CD4-positive, alpha-beta T cell treated with Interleukin-6 for 4 hours (primary cell): ENCODE measurements at regions not wholly inside any gene's neighbourhood (a gene's known extent, or its start where the extent isn't known, plus 50 kb on each side); places are given as distances from the start of the nearest gene placed in this dataset.

Experiments used
- DNase-seq: peaks from one replicate; pipeline ENCODE4 v3.0.0-alpha.2; 2020; ENCODE audit warnings: mixed read lengths

DNA sequence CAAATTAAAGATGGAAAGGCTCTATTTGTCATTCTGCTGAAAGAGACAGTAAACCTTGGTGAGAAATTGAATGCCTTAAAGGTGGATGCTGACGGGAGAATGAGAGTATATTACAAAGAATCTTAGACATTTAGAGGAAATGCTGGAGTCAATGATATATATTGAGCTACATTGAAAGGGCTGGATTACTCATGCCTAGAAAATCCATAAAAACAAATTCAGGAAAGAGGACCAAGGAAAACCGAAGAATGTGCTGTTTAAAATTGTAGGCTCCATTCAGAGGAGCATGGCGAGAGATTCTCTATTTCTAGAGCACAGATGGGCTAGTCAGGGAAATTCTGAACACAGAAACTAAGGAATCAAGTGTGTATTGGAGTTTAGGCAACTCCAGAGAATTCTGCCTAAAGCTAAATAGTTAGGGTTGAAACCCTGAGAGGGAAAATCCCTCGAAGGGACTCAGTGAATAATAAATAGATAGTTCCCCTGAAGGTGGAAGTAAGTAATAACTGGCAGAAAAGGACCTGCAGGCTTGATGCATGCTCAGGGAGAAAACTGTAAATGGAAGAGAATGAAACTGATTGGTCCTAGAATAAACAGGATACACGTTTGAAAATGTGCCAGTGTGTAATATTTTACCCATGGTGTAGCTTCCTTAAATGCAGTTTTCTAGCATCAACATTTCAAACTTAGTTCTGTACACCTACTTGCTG, 1532.4 kb upstream of the TENM3 start:
- DNase-seq, result no peak

GRCh38 chr4:180717451-180718033, 1525.7 kb upstream of the TENM3 start:
- DNase-seq, result no peak

- DNase-seq, result no peak
These were observed 1521.8 kb upstream of the TENM3 start for GRCh38 chr4:180721356-180721755.

DNA sequence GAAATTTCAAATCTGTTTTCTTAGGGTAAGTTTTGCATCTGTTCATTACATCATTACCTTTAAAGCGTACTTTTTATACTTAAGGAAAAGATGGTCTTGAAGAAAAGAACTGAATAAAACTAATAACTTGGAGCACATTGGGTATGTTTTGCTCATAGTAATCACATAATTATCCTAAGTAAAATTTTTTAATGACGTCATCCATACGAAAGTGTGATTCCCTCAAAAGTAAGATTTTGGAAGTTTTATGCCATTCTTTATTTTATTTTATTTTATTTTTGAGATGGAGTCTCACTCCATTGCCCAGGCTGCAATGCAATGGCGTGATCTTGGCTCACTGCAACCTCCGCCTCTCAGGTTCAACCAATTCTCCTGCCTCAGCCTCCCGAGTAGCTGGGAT, 1516.6 kb upstream of the TENM3 start:
- DNase-seq, result no peak

- no peak for DNase-seq
These were observed 1515.7 kb upstream of the TENM3 start for GRCh38 chr4:180727478-180727877.

- DNase-seq, result no peak
These were observed 1508.3 kb upstream of the TENM3 start for GRCh38 chr4:180734753-180735432.

- no peak for DNase-seq
These were observed 1501.5 kb upstream of the TENM3 start for GRCh38 chr4:180741703-180742102.

DNA sequence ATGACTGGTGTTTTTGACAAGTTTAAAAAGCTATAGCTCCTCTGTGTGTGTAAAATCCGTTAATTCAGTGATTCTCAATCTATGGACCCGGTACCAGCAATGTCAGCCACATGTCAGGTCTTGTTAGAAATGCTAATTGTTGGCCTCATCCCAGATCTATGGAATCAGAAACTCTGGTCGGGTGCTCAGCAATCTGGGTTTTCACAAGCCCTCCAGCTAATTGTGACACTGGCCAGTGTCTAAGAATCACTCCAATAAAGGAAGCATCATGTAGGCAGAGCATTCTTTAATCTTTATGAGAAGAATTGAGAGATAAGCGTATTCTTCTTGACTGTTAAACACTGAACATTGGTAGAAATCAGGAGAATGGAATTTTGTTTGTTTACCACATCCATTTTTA, 1498.2 kb upstream of the TENM3 start:
- DNase-seq, result no peak

DNA sequence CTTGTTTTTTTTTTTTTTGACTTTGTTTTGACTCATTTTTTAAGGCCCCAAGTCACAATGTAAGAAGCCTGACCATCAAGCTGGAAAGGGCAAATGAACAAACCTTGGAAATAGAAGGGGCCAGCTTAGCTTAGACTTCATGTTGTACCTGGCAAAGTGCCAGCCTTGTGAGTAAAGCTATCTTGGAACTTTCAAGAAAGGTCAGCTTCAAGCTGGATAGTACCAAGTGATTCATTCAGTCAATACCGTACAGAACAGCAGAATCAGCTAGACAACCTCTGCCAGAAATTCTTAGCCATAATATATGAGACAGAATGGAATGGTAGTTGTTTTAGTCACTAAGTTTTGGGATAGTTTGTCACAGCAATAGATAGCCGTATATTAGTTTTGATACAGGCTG, 1492.2 kb upstream of the TENM3 start:
- no peak for DNase-seq

DNA sequence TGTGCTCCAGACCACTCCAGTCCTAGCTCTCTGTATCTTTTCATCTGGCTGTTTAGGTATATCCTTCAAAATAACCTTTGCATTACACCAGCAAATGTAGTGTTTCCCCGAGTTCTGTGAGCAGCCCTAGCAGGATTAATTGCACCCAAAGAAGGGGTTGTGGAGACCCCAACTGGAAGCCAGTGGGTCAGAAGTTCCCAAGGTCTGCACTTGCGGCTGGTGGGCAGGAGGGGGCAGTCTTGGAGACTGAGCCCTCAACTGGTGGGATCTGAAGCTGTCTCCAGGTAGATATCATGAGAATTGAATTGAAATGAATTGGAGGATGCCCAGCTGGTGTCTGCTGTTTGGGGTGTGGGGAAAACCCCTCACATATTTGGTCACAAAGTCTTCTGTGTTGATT, 1485.3 kb upstream of the TENM3 start:
- DNase-seq, result no peak

DNA sequence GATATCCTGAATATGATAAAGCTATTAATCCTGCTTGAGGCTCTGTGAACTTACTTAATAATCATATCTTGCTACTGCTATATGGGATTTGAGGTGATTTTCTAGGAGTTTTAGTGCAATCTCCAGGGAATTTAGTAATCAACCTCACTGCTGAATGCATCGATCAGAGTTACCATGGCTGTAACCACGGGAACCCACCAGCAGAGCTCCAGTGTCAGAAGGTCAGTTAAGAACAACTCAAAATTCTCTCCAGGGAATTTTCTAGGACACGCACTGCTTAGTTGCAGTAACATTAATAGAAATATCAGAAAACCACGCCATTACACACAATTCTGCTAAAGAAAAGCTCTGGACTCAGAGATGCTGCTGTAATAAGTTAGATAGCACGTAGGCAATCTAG, 1477.2 kb upstream of the TENM3 start:
- DNase-seq, result no peak

GRCh38 chr4:180766944-180767729, 1476.1 kb upstream of the TENM3 start:
- no peak for DNase-seq

- DNase-seq, result no peak
These were observed 1474.6 kb upstream of the TENM3 start for GRCh38 chr4:180768610-180769009.

GRCh38 chr4:180769791-180770190, 1473.4 kb upstream of the TENM3 start:
- no peak for DNase-seq

- DNase-seq, result no peak
These were observed 1472.9 kb upstream of the TENM3 start for GRCh38 chr4:180770265-180770664.

DNA sequence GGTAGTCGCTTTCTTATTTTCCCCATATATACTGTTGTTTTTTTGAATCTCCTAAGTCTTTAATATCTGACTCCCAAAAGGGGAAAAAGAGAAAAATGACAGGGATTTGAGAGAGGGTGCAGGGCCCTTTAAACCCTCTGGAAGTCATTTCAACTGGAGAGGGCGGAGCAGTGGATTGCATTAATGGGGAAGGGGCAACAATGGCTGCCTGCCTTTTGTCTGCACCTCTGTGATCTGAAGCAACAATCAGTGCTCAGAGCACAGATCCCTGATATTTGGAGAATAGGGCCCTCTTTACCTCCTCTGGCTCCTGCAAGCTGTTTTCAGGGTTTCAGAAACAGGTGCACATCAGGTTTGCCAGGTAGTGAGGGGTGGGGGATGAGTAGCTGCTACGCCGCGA, 1458.3 kb upstream of the TENM3 start:
- DNase-seq, result no peak

- DNase-seq, result no peak
These were observed 1454.5 kb upstream of the TENM3 start for GRCh38 chr4:180788729-180789128.

DNA sequence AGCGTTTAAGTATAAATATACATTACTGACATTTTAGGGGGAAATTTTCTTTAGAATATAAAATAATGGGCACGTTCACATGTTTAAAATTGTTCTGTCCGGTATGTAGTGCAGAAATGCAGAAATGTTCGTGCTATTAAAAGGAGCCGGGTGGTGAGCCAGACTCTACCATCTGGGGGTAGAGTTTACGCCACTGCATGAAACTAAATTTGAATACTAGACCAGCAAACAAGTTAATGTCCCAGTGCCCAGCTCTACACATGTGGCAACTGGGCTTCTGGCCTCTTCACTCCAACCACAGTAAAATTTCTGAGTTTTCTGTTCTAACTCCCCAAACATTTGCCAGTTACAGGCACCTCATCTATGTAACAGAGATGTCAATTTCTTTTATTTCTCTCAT, 1453.3 kb upstream of the TENM3 start:
- DNase-seq, result no peak

GRCh38 chr4:180790471-180790870, 1452.7 kb upstream of the TENM3 start:
- DNase-seq, result no peak

DNA sequence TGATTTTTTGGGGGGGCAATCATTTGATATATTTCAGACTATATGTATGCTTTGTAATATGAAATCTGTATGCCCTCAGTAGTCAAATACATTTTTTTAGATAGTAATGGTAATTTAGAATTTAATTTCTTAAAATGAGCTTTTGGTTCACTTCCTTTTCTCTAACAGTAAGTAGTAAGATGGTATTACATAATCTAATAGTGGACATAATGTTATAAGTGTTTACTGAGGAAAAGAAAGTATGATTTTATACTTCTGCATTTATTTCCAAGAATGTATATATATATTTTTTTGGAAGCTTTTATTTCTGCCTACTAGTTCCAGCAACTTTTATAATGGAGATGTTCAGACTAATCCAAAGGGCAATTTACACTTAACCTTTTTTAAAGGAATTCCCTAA, 1450.7 kb upstream of the TENM3 start:
- DNase-seq, result no peak

GRCh38 chr4:180794333-180794732, 1448.9 kb upstream of the TENM3 start:
- no peak for DNase-seq

- DNase-seq, result no peak
These were observed 1445.1 kb upstream of the TENM3 start for GRCh38 chr4:180798036-180798577.

- no peak for DNase-seq
These were observed 1443.4 kb upstream of the TENM3 start for GRCh38 chr4:180799798-180800197.
